Heart right ventricle (tissue), 16 donors: ENCODE measurements at regions not wholly inside any gene's neighbourhood (a gene's known extent, or its start where the extent isn't known, plus 50 kb on each side); places are given as distances from the start of the nearest gene placed in this dataset.

ENCODE experiments used
- ATAC-seq, 8 donors: fragments of 200-7000 bp; cut with Tn5 transposase; one replicate each; pipeline ENCODE4 v1.9.1; 2020; ENCODE audit warnings: mild to moderate bottlenecking in 8 of 8, moderate library complexity in 8 of 8, moderate number of reproducible peaks in 1 of 8
- DNase-seq, 2 donors: peaks; one replicate each; pipeline ENCODE4 v3.0.0-alpha.2; 2020
- H3K27ac ChIP-seq, 10 donors: fragments of 200-600 bp; sonication (generic) in 2 of 10; one replicate each; pipeline versions ENCODE4 v1.5.0 to v1.8.0; 2020 to 2022; ENCODE audit warnings: mild to moderate bottlenecking in 3 of 10
- H3K27me3 ChIP-seq, 7 donors: fragments of 200-600 bp; one replicate each; pipeline ENCODE4 v1.8.0; 2021 to 2022; ENCODE audit warnings: mild to moderate bottlenecking in 2 of 7
- H3K36me3 ChIP-seq, 9 donors: fragments of 200-600 bp; sonication (generic) in 1 of 9; one replicate each; pipeline versions ENCODE4 v1.5.0 to v1.8.0; 2020 to 2022; ENCODE audit warnings: mild to moderate bottlenecking in 2 of 9
- H3K4me1 ChIP-seq, 9 donors: fragments of 200-600 bp; sonication (generic) in 1 of 9; one replicate each; pipeline versions ENCODE4 v1.5.0 to v1.8.0; 2020 to 2022; ENCODE audit warnings: mild to moderate bottlenecking in 4 of 9
- H3K4me3 ChIP-seq, 10 donors: fragments of 200-600 bp; sonication (generic) in 2 of 10; one replicate each; pipeline versions ENCODE4 v1.5.0 to v1.8.0; 2020 to 2022; ENCODE audit warnings: mild to moderate bottlenecking in 7 of 10, moderate library complexity in 2 of 10
- H3K9me3 ChIP-seq, 11 donors: fragments of 200-600 bp in 10 of 11; sonication (generic) in 2 of 11; one replicate each; pipeline versions ENCODE4 v1.5.0 to v1.8.0; 2013 to 2022; ENCODE audit warnings: mild to moderate bottlenecking in 2 of 11, control low read depth in 1 of 11, moderate library complexity in 1 of 11
- CTCF ChIP-seq, 9 donors: fragments of 200-600 bp; sonication (generic) in 2 of 9; IDR thresholded peaks; one replicate each; pipeline versions ENCODE4 v1.5.0 to v1.8.0; 2021 to 2022; ENCODE audit warnings: antibody characterized with exemption in 9 of 9, mild to moderate bottlenecking in 5 of 9, moderate library complexity in 1 of 9
- WGBS, 2 donors: extraction: QIAGEN DNeasy Blood & Tissue Kit; methylation state at CpG; one replicate each; pipeline ENCODE4 v1.1.7; 2013; ENCODE audit warnings: inconsistent platforms in 1 of 2; 5-methylcytosine and 5-hydroxymethylcytosine counted together
- intact Hi-C, 10 donors: fragments of 100-400 bp; cut with DNase I; formaldehyde crosslinking; loops; one replicate each; pipeline versions ENCODE4 v1.11.1 to v1.14.2; 2022
- donor health status: Arrhythmogenic right ventricular cardiomyopathy.
- donor health status: ischemic (EF 13 %, LVEDD 7.1; RV severe dilation, severe dysfunction).
- donor health status: healthy with polysubstance abuse.
- donor health status: DM: no; HTN: yes; CAD: no.
- donor health status: DM: no; HTN: no; CAD: no.
- donor health status: ischemic (EF 25% LVEDD 6.9; RV normal size, moderate dysfunction).
- donor health status: ischemic (EF 25% LVEDD 5.7; RV mildly dilated, moderate dysfunction).
- donor health status: healthy.
- donor health status: DM: yes; HTN: yes; CAD: no.
- donor health status: Ischemic cardiomyopathy.
- donor health status: ischemic (EF 35%, LVEDD 5.7; RV mildly dilated, moderate dysfunction).
- donor health status: nonischemic (EF 11% LVEDD 7.7; RV severe dilation, severe dysfunction).
- donor health status: DM: yes; HTN: yes; CAD: no.
- donor health status: PGD.
- donor health status: ischemic (EF 29% LVEDD 5.4; RV normal size, mild dysfunction).
- donor health status: nonischemic (EF 23%, LVEDD 6.1; RV moderate dilation, normal function).

- no peak for DNase-seq
- H3K4me3 ChIP-seq: no peak overlapping the region
- no peak for ATAC-seq
- no peaks in the 10 kb centered on the region for H3K4me1 ChIP-seq
- 52 to 63% methylated on average over 2 of the region's 2 CpGs for WGBS, 2 donors
- no peaks in the 10 kb centered on the region for H3K27me3 ChIP-seq
- intact Hi-C loops: loop anchor here in 1 of 10 donors (10.0 kb wide), 1 partner anchor 1059 kb away; no protein-coding TSS in a partner anchor
- no peak overlapping the region for H3K27ac ChIP-seq
- H3K9me3 ChIP-seq: no peaks in the 10 kb centered on the region
- H3K36me3 ChIP-seq: no peaks in the 10 kb centered on the region
- no peak for TF ChIP-seq CTCF (IDR thresholded peaks at IDR 0.05)
Measured at GRCh38 chr9:81076131-81076530, 613.2 kb downstream of the TLE1 start.

GRCh38 chr9:81074221-81074620, 615.1 kb downstream of the TLE1 start:
- no peak overlapping the region for H3K27ac ChIP-seq
- H3K9me3 ChIP-seq: no peaks in the 10 kb centered on the region
- H3K36me3 ChIP-seq: no peaks in the 10 kb centered on the region
- intact Hi-C loops: loop anchor here in 1 of 10 donors (10.0 kb wide), 1 partner anchor 1061 kb away; no protein-coding TSS in a partner anchor
- ATAC-seq: no peak
- WGBS, 2 donors: 78 to 90% methylated on average over 4 of the region's 4 CpGs
- DNase-seq: no peak
- H3K4me3 ChIP-seq: no peak overlapping the region
- H3K4me1 ChIP-seq: no peaks in the 10 kb centered on the region
- TF ChIP-seq CTCF (IDR thresholded peaks at IDR 0.05): no peak
- no peaks in the 10 kb centered on the region for H3K27me3 ChIP-seq

- no peak for TF ChIP-seq CTCF (IDR thresholded peaks at IDR 0.05)
- Histone ChIP-seq H3K36me3 (no peaks in the 10 kb centered on the region), H3K4me1 (no peaks in the 10 kb centered on the region), H3K27ac (no peak overlapping the region), H3K27me3 (no peaks in the 10 kb centered on the region), H3K9me3 (no peaks in the 10 kb centered on the region), H3K4me3 (no peak overlapping the region)
- ATAC-seq: no peak
- no peak for DNase-seq
- intact Hi-C loops: loop anchor here in 1 of 10 donors (10.0 kb wide), 1 partner anchor 1061 kb away; no protein-coding TSS in a partner anchor
- 81 to 85% methylated on average over 4 of the region's 4 CpGs for WGBS, 2 donors
Measured at GRCh38 chr9:81073821-81074220, 615.5 kb downstream of the TLE1 start.

- TF ChIP-seq CTCF (IDR thresholded peaks at IDR 0.05): no peak
- intact Hi-C loops: loop anchor here in 1 of 10 donors (10.0 kb wide), 1 partner anchor 1062 kb away; no protein-coding TSS in a partner anchor
- WGBS, 2 donors: 85 to 88% methylated on average over 2 of the region's 2 CpGs
Measured at GRCh38 chr9:81072758-81073157, 616.6 kb downstream of the TLE1 start.

More at GRCh38 chr9:81072758-81073157, 616.6 kb downstream of the TLE1 start:
- no peaks in the 10 kb centered on the region for H3K36me3 ChIP-seq
- DNase-seq (no peak), ATAC-seq (no peak)
- no peak overlapping the region for H3K27ac ChIP-seq
- H3K9me3 ChIP-seq: no peaks in the 10 kb centered on the region
- H3K4me3 ChIP-seq: no peak overlapping the region
- H3K4me1 ChIP-seq: no peaks in the 10 kb centered on the region
- peaks cover 0 to 3% (median 0%) of the 10 kb centered on the region in 7 donors for H3K27me3 ChIP-seq
